ENCODE measurements at regions not wholly inside any gene's neighbourhood (a gene's known extent, or its start where the extent isn't known, plus 50 kb on each side); places are given as distances from the start of the nearest gene placed in this dataset.
"Not testable (repeated sequence)": the region's sequence is repeated elsewhere in the genome, so short reads cannot be mapped to it uniquely, and the experiment has no call there.

- Histone ChIP-seq H3K9ac (ENCODE audit: low read length) (no peak overlapping the region), H3K27ac (ENCODE audit: low read length) (no peak overlapping the region), H3K9me3 (ENCODE audit: control insufficient read depth, low read depth, low read length) (no peaks in the 10 kb centered on the region), H3K27me3 (ENCODE audit: control insufficient read depth, insufficient read depth, low read length) (no peaks in the 10 kb centered on the region), H3K4me3 (ENCODE audit: low read length) (no peak overlapping the region), H3K4me1 (ENCODE audit: control insufficient read depth, low read depth, low read length) (no peaks in the 10 kb centered on the region), H3K36me3 (ENCODE audit: control insufficient read depth, low read depth, low read length) (no peaks in the 10 kb centered on the region)
Observed at GRCh38 chr12:86574143-86574542, 318.0 kb upstream of the MGAT4C start.

- no peak overlapping the region for H3K27ac ChIP-seq (ENCODE audit: low read length)
Observed at GRCh38 chr12:86572455-86572854, 316.3 kb upstream of the MGAT4C start.

GRCh38 chr12:86565038-86565437 is 308.8 kb upstream of the MGAT4C start:
- Histone ChIP-seq H3K4me1 (ENCODE audit: control insufficient read depth, low read depth, low read length) (no peaks in the 10 kb centered on the region), H3K9me3 (ENCODE audit: control insufficient read depth, low read depth, low read length) (no peaks in the 10 kb centered on the region), H3K27me3 (ENCODE audit: control insufficient read depth, insufficient read depth, low read length) (no peaks in the 10 kb centered on the region), H3K9ac (ENCODE audit: low read length) (no peak overlapping the region), H3K36me3 (ENCODE audit: control insufficient read depth, low read depth, low read length) (no peaks in the 10 kb centered on the region), H3K27ac (ENCODE audit: low read length) (no peak overlapping the region), H3K4me3 (ENCODE audit: low read length) (no peak overlapping the region)

More at GRCh38 chr12:86572455-86572854, 316.3 kb upstream of the MGAT4C start:
- Histone ChIP-seq H3K4me1 (ENCODE audit: control insufficient read depth, low read depth, low read length) (no peaks in the 10 kb centered on the region), H3K36me3 (ENCODE audit: control insufficient read depth, low read depth, low read length) (no peaks in the 10 kb centered on the region), H3K27me3 (ENCODE audit: control insufficient read depth, insufficient read depth, low read length) (no peaks in the 10 kb centered on the region), H3K4me3 (ENCODE audit: low read length) (no peak overlapping the region), H3K9ac (ENCODE audit: low read length) (no peak overlapping the region), H3K9me3 (ENCODE audit: control insufficient read depth, low read depth, low read length) (no peaks in the 10 kb centered on the region)

- not testable (repeated sequence) for H3K27ac ChIP-seq (ENCODE audit: low read length); H3K4me1 ChIP-seq (ENCODE audit: control insufficient read depth, low read depth, low read length); H3K4me3 ChIP-seq (ENCODE audit: low read length); H3K27me3 ChIP-seq (ENCODE audit: control insufficient read depth, insufficient read depth, low read length); H3K36me3 ChIP-seq (ENCODE audit: control insufficient read depth, low read depth, low read length); H3K9ac ChIP-seq (ENCODE audit: low read length); H3K9me3 ChIP-seq (ENCODE audit: control insufficient read depth, low read depth, low read length)
Observed at GRCh38 chr12:86555491-86555890, 299.3 kb upstream of the MGAT4C start.

GRCh38 chr12:86551146-86551571 is 295.0 kb upstream of the MGAT4C start:
- no peaks in the 10 kb centered on the region for H3K4me1 ChIP-seq (ENCODE audit: control insufficient read depth, low read depth, low read length)
- H3K27me3 ChIP-seq (ENCODE audit: control insufficient read depth, insufficient read depth, low read length) = no peaks in the 10 kb centered on the region
- no peak overlapping the region for H3K27ac ChIP-seq (ENCODE audit: low read length)
- no peaks in the 10 kb centered on the region for H3K36me3 ChIP-seq (ENCODE audit: control insufficient read depth, low read depth, low read length)
- H3K9ac ChIP-seq (ENCODE audit: low read length) = no peak overlapping the region
- no peaks in the 10 kb centered on the region for H3K9me3 ChIP-seq (ENCODE audit: control insufficient read depth, low read depth, low read length)
- no peak overlapping the region for H3K4me3 ChIP-seq (ENCODE audit: low read length)

GRCh38 chr12:86550218-86551145 is 294.3 kb upstream of the MGAT4C start:
- no peaks in the 10 kb centered on the region for H3K36me3 ChIP-seq (ENCODE audit: control insufficient read depth, low read depth, low read length)
- no peaks in the 10 kb centered on the region for H3K27me3 ChIP-seq (ENCODE audit: control insufficient read depth, insufficient read depth, low read length)
- no peak overlapping the region for H3K9ac ChIP-seq (ENCODE audit: low read length)
- H3K4me1 ChIP-seq (ENCODE audit: control insufficient read depth, low read depth, low read length) = no peaks in the 10 kb centered on the region
- no peak overlapping the region for H3K27ac ChIP-seq (ENCODE audit: low read length)
- H3K4me3 ChIP-seq (ENCODE audit: low read length) = no peak overlapping the region
- H3K9me3 ChIP-seq (ENCODE audit: control insufficient read depth, low read depth, low read length) = no peaks in the 10 kb centered on the region

GRCh38 chr12:86543716-86544115 is 287.5 kb upstream of the MGAT4C start:
- Histone ChIP-seq H3K4me3 (ENCODE audit: low read length) (no peak overlapping the region), H3K36me3 (ENCODE audit: control insufficient read depth, low read depth, low read length) (no peaks in the 10 kb centered on the region), H3K9me3 (ENCODE audit: control insufficient read depth, low read depth, low read length) (no peaks in the 10 kb centered on the region), H3K4me1 (ENCODE audit: control insufficient read depth, low read depth, low read length) (no peaks in the 10 kb centered on the region), H3K27me3 (ENCODE audit: control insufficient read depth, insufficient read depth, low read length) (no peaks in the 10 kb centered on the region), H3K9ac (ENCODE audit: low read length) (no peak overlapping the region), H3K27ac (ENCODE audit: low read length) (no peak overlapping the region)

- no peaks in the 10 kb centered on the region for H3K9me3 ChIP-seq (ENCODE audit: control insufficient read depth, low read depth, low read length)
- H3K9ac ChIP-seq (ENCODE audit: low read length) = no peak overlapping the region
- H3K27ac ChIP-seq (ENCODE audit: low read length) = no peak overlapping the region
- no peaks in the 10 kb centered on the region for H3K27me3 ChIP-seq (ENCODE audit: control insufficient read depth, insufficient read depth, low read length)
- no peaks in the 10 kb centered on the region for H3K36me3 ChIP-seq (ENCODE audit: control insufficient read depth, low read depth, low read length)
- H3K4me1 ChIP-seq (ENCODE audit: control insufficient read depth, low read depth, low read length) = no peaks in the 10 kb centered on the region
- no peak overlapping the region for H3K4me3 ChIP-seq (ENCODE audit: low read length)
Observed at GRCh38 chr12:86530996-86531655, 274.9 kb upstream of the MGAT4C start.

- H3K9me3 ChIP-seq (ENCODE audit: control insufficient read depth, low read depth, low read length) = peaks cover 3% of the 10 kb centered on the region
- no peak overlapping the region for H3K4me3 ChIP-seq (ENCODE audit: low read length)
- no peaks in the 10 kb centered on the region for H3K36me3 ChIP-seq (ENCODE audit: control insufficient read depth, low read depth, low read length)
- no peaks in the 10 kb centered on the region for H3K27me3 ChIP-seq (ENCODE audit: control insufficient read depth, insufficient read depth, low read length)
- no peak overlapping the region for H3K9ac ChIP-seq (ENCODE audit: low read length)
- H3K27ac ChIP-seq (ENCODE audit: low read length) = no peak overlapping the region
- H3K4me1 ChIP-seq (ENCODE audit: control insufficient read depth, low read depth, low read length) = no peaks in the 10 kb centered on the region
Observed at GRCh38 chr12:86526060-86526595, 269.9 kb upstream of the MGAT4C start.

- Histone ChIP-seq H3K36me3 (ENCODE audit: control insufficient read depth, low read depth, low read length) (no peaks in the 10 kb centered on the region), H3K27me3 (ENCODE audit: control insufficient read depth, insufficient read depth, low read length) (no peaks in the 10 kb centered on the region), H3K27ac (ENCODE audit: low read length) (no peak overlapping the region), H3K9me3 (ENCODE audit: control insufficient read depth, low read depth, low read length) (peaks cover 3% of the 10 kb centered on the region), H3K4me1 (ENCODE audit: control insufficient read depth, low read depth, low read length) (no peaks in the 10 kb centered on the region), H3K9ac (ENCODE audit: low read length) (no peak overlapping the region), H3K4me3 (ENCODE audit: low read length) (no peak overlapping the region)
Observed at GRCh38 chr12:86523844-86524243, 267.7 kb upstream of the MGAT4C start.

GRCh38 chr12:86521870-86522269 is 265.7 kb upstream of the MGAT4C start:
- Histone ChIP-seq H3K27ac (ENCODE audit: low read length) (no peak overlapping the region), H3K9me3 (ENCODE audit: control insufficient read depth, low read depth, low read length) (peaks cover 3% of the 10 kb centered on the region), H3K27me3 (ENCODE audit: control insufficient read depth, insufficient read depth, low read length) (no peaks in the 10 kb centered on the region), H3K4me1 (ENCODE audit: control insufficient read depth, low read depth, low read length) (no peaks in the 10 kb centered on the region), H3K9ac (ENCODE audit: low read length) (no peak overlapping the region), H3K36me3 (ENCODE audit: control insufficient read depth, low read depth, low read length) (no peaks in the 10 kb centered on the region), H3K4me3 (ENCODE audit: low read length) (no peak overlapping the region)

Data from iPS-18a (cell line).